ENCODE measurements at regions not wholly inside any gene's neighbourhood (a gene's known extent, or its start where the extent isn't known, plus 50 kb on each side); places are given as distances from the start of the nearest gene placed in this dataset.

DNA sequence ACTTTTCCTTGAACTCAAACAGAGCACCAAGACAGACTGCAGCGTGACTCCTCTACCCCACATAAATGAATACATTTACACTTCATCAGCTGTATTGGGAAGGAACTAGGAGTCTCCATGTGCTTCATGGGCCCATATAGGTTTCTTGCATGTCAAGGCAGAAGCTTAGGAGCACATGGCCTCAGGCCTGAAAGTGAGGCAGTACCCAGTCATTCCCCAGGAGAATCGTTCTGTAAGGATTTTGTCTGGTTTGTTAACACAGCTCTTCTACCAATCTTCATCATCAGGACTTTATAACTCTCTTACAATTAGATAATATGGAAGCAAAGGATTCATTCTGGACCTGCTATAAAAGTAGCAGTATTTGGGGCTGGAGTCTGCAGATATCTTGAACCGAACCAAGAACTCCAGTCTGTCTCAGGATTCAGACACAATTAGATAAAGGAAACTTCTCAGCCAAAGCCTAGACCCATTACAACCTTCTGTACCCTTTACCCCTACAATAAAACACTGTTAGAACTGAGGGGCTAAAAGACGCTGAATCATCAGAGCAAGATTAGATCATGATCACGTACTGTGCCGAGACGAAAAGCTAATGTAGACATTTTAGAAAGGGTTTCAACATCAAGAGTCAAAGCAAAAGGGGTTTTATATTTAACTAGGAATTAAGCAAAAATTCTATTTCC, 385.5 kb upstream of the SLC30A5 start:
- no peak for DNase-seq (ENCODE audit: low read depth, low spot score)

DNA sequence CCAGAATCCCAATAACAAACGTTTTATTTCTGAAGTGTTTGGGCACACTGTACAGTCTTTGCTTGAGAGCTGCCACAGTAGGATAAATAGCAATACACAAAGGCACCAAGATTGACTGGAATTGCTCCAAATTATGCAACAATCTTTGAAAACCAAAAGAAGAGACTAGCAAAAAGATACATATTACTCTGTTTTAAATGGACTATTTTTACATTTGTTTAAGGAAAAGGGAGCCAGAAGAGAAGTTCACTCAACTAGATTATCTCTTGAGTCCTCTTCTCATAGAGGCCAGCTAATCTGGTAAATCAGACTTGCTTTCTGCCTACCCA, 385.0 kb upstream of the SLC30A5 start:
- DNase-seq (ENCODE audit: low read depth, low spot score): no peak

DNA sequence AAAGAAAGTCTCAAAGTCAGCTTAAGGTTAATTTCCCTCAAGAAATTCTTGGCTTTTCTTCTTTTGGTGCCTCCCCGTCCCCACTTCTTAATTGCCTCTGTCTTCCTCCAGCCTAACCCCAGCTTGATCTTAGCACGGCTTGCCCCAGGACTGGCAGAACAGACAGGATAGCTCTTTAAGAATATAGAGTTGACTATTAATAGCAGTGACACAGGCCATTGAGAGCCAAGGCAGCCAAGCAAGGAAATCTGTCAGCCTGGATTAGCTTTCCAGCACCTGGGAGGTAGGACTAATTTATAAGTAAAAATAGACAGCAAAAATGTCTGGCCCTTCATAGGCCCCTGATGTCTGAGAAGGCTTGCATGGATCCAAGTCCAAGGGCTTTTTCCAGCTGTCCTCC, 384.6 kb upstream of the SLC30A5 start:
- no peak for DNase-seq (ENCODE audit: low read depth, low spot score)

DNA sequence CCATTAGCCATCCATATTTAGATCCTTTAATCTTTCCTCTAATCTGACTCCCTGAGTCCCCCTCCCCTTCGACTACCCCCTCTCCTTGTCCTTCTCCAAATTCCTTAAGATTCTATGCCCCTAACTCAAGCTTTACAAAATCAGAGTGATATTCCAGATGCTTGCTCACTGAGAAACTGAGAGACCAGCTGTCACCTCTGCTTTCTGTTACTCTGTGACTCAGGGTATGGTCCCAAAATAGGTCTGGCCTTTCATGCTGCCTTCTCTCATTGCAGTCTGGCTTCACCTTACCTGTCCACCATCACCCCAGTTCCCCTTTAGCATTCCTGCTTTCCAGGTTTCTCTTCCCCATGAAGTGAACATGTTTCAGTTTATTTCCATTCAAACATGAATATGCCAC, 383.3 kb upstream of the SLC30A5 start:
- DNase-seq (ENCODE audit: low read depth, low spot score): no peak

DNA sequence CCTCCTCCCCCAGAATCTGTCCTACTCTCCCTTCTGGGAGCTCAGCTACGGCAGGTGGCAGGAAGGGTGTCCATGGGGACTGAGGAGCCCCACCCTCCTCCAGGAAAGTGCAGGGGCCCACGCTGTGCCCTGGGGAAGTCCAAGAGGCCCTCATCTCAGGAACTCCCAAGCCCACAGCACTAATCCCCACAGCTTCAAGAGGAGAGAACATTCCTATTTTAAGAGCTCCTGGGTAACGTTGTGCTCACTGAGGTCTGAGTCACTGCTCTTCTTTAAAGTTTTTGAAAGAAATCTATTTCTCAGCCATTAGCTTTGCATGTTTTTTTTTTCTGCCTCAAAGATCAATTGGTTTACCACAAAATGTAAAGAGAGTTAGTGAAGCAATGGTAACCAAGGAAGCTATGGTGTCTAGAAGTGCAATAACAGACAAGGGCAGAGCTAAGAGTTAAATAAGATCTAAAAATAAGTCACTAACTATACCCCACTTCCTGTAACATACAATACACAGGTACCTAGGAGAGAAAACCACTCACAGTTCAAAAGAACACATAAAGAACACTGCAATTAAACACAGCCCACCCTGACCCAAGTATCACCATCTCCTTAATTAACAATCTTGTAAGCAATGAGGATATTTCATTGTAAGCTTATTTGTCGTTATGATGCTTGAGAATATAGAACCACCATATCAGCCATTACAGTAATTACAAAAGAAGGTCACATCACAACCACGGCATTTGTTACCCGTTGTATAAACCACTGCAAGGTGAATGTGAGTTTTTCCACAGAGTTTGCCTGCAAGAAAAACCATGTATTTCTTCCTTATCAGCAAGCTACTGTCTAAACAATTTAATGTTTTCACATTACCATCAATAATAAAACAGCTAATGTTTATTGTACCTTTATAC, 382.3 kb upstream of the SLC30A5 start:
- DNase-seq (ENCODE audit: low read depth, low spot score): no peak

DNA sequence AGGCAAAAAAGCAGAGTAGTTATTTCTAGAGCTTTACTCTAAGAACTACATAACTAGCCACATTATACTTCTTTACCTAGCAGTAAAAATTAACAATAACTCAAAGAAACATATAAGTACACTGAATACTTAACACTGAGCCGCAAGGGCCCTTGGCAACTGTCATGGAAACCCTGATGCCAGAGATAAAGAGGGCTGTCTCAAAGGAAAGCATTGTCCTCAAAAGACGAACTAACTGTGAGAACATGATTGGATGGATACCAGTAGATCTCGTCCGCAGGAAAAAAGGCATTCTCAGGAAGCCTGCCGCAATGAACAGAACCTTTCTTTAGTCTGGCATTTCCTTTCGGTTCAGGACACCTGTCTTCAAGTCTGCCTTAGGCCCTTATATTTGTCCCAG, 379.0 kb upstream of the SLC30A5 start:
- DNase-seq (ENCODE audit: low read depth, low spot score): no peak

DNA sequence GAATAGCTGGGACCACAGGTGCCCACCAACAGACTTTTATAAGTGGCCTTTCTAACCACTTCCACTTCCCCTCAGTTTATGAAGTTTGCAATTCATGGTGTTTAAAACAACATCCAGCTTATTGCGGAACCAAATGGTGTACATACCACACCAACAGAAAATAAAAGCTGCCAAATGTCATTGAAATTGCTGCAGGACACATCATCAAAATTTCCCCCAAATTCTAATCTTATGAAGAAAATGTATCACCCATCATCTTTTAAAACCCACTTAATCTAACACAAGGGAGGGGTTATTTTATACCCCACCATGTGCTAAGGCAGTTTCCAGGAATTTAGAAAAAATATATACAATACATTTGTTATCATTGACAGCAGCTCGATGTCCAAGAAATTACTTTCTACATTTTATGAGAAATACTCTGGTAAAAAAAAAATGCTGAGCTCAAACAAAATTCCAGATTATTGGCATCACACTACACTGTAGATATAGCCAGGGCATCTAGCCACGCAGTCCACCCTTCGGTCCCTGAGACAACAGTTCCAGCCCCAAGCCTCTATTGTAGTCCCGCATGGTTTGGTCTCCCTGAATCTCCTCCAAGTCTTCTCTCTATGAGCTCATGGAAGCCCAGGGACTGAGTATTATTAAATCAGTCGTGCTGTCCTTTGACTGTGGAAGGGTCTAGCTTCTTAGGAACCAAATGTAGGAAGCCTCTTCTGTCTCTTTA, 372.8 kb upstream of the SLC30A5 start:
- DNase-seq (ENCODE audit: low read depth, low spot score): no peak

DNA sequence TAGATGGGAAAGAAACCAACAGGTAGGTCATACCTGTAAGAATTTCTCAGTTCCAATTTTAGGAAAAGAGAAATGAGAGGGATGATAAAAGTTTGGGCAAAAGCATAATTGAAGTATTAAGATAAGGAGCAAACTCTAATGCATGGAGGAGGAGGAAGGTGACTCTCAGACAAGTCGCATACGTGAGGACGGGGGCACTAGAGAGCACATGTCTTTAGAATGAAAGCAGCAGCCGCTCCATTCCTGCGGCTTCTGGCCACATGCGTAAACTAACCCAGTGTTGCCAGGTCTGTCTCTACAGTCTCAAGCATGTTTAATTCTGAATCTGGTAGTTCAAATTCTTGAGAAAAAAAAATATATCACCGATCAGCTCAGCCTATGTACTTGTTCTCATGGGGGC, 371.5 kb upstream of the SLC30A5 start:
- DNase-seq (ENCODE audit: low read depth, low spot score): no peak

DNA sequence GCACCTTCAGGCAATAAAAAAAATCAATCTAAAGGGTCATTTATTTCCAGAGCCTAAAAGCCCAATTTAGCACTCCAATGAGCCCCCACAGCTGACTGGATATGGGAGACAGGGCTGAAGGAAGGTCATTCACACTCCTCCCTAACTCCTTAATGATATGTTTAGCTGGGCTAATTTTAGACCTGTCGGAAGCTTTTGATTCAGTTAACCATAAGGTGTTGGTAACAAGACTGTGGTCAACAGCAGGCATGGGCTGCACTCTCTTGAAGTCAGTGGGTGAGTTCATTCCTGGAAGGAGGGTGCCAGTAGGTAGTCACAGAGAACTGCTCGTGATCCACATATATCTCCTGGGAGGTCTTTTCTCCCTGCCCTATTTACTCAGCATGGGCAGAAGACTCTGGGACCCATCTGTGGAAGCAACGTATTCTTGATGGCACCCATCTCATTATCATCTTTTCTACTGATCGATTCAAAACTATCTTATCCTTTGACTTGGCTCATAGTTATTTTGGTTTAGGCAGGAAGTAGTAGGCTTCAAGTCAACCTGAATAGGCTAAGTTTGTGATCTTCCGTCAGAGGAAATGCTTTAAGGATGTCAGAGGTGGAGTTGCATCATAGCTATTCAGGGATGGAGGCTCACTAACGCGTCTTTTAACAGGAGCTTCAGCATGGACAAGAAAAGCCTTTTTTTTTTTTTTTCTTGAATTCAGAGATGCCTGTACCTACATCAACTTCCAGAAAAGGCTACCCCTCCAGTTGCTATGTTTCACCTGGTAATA, 367.7 kb upstream of the SLC30A5 start:
- DNase-seq (ENCODE audit: low read depth, low spot score): no peak

DNA sequence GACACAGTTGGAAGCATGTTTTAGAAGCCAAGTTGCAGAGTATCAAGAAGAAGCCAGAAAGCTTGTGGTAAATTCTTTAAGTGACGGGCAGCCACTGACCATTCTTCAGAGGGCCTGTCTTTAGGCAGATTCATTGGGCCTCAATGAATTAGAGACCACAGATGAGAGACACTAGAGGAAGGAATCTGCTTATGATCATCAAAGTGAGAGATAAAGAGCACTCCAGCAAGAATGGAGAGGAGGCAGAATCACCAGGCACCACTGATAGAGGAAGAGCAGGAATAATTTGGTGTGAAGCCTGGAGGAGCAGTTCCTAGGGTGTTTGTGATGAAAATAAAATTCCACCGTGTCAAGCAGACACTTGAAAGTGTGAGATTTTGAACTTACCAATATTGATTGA, 365.9 kb upstream of the SLC30A5 start:
- no peak for DNase-seq (ENCODE audit: low read depth, low spot score)

DNA sequence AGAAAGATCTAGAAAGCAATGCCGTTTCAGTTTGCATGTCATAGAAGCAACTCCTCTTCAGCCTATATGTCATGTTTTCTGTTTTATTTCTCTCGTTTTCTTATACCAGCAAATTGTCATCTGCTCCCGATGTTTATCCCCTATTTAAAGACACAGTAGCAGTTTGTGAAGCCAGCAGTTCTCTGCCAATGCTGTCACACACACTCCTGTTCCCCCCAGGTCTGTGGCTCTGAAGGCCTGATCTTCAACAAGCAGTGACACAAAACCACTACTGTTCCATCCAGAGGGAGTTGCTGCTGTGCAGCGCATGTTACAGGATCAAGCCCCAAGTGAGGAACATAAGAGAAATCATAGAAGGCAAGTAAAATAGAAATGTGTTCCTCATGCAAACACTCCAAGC, 364.1 kb upstream of the SLC30A5 start:
- DNase-seq (ENCODE audit: low read depth, low spot score): no peak

DNA sequence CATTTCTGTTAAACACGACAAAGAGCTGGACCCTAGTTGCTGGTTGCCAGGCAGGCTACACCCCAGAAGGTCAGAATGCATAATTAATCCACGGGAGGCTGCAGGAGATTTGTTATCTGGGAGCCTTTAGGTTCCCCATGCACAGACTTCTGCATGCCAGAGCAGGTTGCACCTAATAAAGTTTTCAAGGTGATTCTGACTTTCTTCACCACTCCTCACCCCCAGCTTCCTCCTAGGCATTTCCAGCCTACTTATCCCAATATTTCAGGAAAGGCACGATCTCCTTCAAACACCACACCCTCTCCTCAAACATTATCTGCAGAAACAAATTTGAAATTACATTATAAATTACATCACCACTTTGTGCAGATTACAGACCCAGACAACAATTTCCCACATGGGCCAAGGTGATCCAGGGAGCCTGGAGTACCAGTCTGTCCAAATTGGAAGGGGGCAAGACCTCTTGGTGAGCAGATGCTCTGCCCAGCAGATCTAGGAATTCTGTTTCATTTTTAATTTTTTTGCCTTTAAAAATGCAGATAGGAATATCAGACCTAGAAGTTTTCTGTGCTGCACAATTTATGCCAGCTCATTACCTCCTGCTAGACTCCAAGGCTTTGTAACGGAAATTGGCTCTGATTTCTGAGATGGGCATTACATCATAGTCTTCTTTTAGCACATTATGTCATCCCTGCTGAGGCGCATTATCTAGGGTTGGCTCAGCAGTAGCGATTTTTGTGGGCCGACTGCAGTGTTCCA, 363.4 kb upstream of the SLC30A5 start:
- peak; percentile 92 for DNase-seq (ENCODE audit: low read depth, low spot score)

DNA sequence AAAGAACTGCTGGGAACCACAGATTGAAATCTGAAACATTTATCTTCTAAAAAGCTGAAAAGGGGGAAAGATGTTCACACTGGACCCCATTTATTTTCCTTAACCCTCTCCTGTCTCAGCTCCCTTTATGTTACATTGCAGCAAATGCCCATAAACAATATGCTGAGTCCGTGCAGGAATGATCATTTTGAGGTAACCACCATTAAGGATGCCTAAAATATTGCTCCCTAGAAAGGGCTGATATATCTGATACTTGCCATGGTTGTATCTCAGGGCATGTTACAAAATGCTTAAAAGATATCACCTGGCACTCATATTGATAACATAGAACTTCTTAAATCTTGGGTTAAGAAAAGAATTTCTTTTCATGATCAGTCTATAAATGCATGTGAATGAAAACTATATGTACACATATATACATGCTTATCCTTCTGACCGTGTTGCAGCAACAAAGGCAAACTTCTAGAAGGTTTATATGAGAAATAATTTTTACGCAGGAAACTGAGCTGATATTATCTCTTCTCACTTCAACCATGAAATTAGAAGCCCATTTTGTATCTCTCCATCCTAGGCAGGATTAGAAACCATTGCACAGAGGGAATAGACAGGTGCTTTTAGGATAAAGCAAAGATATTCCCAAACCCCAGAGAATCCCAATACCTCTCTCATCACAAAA, 362.7 kb upstream of the SLC30A5 start:
- DNase-seq (ENCODE audit: low read depth, low spot score): no peak

DNA sequence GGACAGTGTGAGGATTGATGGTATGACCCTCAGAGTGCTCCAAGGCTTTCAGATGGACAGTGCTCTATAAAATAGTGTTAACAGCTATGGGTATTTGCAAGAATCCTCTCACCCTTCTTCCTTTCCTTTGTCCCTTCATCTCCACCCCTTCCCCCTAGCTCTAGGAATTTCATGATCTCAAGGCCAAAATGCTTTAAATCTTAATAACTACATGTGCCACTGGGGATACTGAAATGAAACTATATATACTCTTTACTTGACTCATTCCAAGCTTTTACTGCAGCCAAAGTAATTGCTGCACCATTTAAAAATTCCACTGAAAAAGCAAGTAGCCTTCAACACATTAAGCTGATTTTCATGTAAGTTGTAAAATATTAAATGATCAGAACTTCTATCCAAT, 361.6 kb upstream of the SLC30A5 start:
- DNase-seq (ENCODE audit: low read depth, low spot score): no peak

DNA sequence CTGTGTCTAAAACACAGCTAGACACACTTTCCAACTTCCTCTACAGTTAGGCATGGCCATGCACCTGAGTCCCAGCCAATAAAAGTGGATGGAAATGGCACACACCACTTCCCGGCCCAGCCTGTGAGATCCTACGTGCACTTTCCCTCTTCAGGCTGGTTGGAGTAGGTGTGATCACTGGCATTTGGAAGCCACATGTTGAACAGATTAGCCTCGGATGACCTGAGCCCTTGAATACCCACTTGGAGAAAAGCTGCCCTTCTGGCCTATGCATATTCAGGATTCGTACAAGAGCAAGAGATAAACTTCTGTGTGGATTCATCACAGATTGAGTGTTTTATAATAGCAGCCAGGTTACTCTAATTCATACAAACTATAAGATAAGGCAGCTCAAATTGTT, 359.0 kb upstream of the SLC30A5 start:
- DNase-seq (ENCODE audit: low read depth, low spot score): no peak

DNA sequence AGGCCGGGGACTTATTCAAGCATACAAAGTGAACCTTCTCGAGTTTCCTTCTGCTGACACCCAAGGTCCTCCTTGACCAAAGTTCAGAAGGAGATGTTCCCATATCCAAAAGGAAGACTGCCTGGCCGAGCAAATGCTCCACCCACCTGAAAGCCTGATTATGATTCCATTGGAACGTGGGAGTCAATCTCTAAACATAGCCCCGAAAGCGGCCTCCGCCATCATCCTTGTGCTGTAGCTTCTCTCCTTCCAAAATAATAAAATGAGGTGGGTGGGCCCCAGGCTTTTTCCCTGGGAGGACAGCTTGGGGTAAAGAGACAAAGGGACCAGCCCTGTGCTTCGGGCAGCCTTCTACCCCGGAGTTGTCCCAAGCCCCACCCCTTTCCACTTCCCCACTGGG, 355.6 kb upstream of the SLC30A5 start:
- no peak for DNase-seq (ENCODE audit: low read depth, low spot score)

DNA sequence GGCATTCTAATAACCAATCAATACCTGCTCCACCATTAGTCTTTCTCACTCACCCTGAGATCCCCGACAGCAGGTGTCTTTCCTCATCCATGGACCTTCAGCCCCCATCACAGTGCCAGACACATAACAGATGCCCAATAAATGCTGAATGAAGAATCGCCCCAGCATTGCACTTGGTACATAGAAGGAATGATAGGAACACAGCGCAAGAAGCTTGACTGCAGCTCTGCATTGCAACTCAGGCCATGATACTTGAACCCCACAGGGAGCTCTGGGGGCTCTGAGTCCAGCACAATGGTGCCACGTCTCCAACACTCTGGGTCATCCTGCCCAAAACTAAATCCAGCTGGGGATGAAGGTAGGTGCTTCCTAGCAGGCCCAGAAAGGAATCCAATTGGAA, 355.0 kb upstream of the SLC30A5 start:
- DNase-seq (ENCODE audit: low read depth, low spot score): no peak

DNA sequence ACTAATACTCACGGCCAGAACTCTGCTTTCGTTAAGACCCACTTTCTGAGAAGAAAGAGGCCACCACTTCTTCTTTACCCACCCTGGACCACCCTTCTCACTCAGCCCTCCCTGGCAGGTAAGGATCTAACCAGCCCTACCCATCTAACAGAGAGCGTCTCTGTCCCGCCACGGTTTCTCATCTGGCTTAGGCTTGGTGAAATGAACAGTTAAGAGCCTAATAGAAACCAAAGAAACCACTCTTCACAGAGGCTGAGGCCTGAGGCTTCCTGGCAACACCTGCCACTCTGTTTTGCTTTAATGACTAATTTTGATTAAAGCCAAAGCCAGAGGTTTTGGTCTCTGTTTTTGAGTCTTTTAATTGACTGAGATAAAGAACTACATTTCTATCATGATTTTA, 354.1 kb upstream of the SLC30A5 start:
- DNase-seq (ENCODE audit: low read depth, low spot score): no peak

DNA sequence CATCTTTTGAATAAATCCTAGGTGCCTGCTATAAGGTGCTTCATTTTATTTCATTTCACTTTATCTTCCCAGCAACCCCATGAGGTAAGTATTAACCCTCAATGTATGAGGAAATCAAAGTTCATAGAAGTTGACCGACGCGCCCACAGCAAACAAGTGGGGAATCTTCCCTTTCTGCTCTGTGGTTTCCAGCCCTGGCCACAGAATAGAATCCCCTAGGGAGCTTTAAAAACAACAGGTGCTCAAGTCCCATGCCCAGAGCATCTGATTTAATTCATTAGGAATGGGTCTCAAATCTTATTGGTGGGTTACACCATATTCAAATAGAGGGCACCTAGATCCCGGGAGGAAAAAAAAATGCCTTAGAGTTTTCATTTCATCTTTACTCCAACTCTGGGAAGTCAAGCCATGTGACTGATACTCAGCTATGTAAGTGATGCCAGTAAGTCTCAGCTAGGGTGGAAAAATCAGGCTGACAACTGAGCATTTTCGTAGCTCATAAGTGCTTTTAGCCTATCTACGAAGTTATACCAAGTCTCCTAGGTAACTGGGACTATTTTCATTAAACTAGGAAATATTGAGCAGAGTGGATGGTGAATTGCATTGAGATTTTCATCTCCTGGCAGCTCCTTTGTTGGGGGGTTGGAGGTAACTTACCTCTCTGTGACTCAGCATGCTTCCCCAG, 353.4 kb upstream of the SLC30A5 start:
- no peak for DNase-seq (ENCODE audit: low read depth, low spot score)

DNA sequence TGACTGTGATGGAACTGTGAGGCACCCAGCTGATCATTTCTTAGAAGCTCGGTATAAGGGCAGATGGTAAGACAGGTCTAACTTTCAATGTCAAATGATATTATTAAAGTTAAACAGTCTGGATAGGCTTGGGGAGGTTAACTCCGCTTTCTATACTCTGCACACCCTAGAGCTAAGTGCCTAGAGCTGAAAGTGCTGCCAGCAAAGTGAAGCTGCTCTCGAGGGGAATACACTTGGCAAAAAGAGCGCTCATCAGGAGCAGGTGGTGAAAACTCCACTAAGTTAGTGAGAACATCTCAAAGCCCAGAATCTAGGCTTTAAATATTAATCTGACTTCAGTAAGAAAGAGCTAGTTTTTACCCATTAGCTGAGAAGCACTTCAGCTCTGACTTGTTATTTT, 349.6 kb upstream of the SLC30A5 start:
- DNase-seq (ENCODE audit: low read depth, low spot score): no peak

Measured in astrocyte of the hippocampus (primary cell).